K562 (cell line): ENCODE measurements at regions not wholly inside any gene's neighbourhood (a gene's known extent, or its start where the extent isn't known, plus 50 kb on each side); places are given as distances from the start of the nearest gene placed in this dataset.

Source experiments
- ATAC-seq: fragments of 200-7000 bp; cut with Tn5 transposase; 3 replicates; pipeline ENCODE4 v1.9.1; 2020; ENCODE audit warnings: moderate library complexity
- BruUV-seq: library from RNA; stranded (reverse); fragments of 400-500 nt; replicated peaks from 2 replicates; lab custom pipeline; 2021; lab: Mats Ljungman, UMichigan
- CTCF ChIA-PET: fragments of 300-600 bp; formaldehyde crosslinking; extraction: SDS; loops from one replicate; lab custom pipeline; 2021; ENCODE audit warnings: low intra/inter-chr PET ratio; lab: Yijun Ruan, JAX
- POLR2A ChIA-PET: fragments of 300-600, 350-650 bp; sonication (Branson Sonifier 250); formaldehyde crosslinking; extraction: SDS; loops from one replicate; lab custom pipeline; 2021; ENCODE audit warnings: antibody characterized with exemption, inconsistent platforms; lab: Yijun Ruan, JAX
- DNase-seq, 4 experiments: peaks; one replicate each; pipeline versions ENCODE4 v3.0.0 to v3.0.0-alpha.2; 2011 to 2018; ENCODE audit warnings: low spot score in 3 of 4, mixed read lengths in 3 of 4; ENCODE audit errors: extremely low read depth in 1 of 4
- FAIRE-seq: peaks from 2 replicates; lab custom pipeline; 2011; peaks lifted over from hg19 to GRCh38; lab: Jason Lieb, UNC
- H2AFZ ChIP-seq: 2 replicates; pipeline ENCODE4 v1.6.0; 2011; ENCODE audit warnings: low read depth, low read length, control low read depth, inconsistent platforms
- H3K27ac ChIP-seq: fragments of 200-600 bp; 3 replicates; pipeline ENCODE4 v1.8.0; 2011; ENCODE audit warnings: low read depth, mild to moderate bottlenecking, control low read depth, inconsistent platforms, low read length, moderate library complexity, mixed read lengths; ENCODE audit errors: extremely low read depth
- H3K27me3 ChIP-seq, 2 experiments: fragments of 300-600 bp in 1 of 2; 2 replicates in 1 of 2; 3 replicates in 1 of 2; pipeline versions ENCODE4 v1.6.0 to v1.8.0; 2011; ENCODE audit warnings: inconsistent platforms in 2 of 2, low read length in 2 of 2, mild to moderate bottlenecking in 1 of 2, mixed read lengths in 1 of 2, moderate library complexity in 1 of 2; ENCODE audit not compliant: control insufficient read depth in 2 of 2, insufficient read depth in 2 of 2
- H3K36me3 ChIP-seq: fragments of 300-600 bp; 3 replicates; pipeline ENCODE4 v1.8.0; 2011; ENCODE audit warnings: mild to moderate bottlenecking, low read length, inconsistent platforms; ENCODE audit not compliant: control insufficient read depth, insufficient read depth
- H3K4me1 ChIP-seq, 2 experiments: fragments of 200-600 bp in 1 of 2; replicated peaks in 1 of 2; 2 replicates in 1 of 2; 3 replicates in 1 of 2; pipeline versions ENCODE4 v1.5.1 to v1.8.0; 2011; ENCODE audit warnings: inconsistent platforms in 2 of 2, low read length in 2 of 2, mild to moderate bottlenecking in 1 of 2, mixed read lengths in 1 of 2, moderate library complexity in 1 of 2; ENCODE audit not compliant: control insufficient read depth in 2 of 2, insufficient read depth in 2 of 2
- H3K4me2 ChIP-seq: 2 replicates; pipeline ENCODE4 v1.6.1; 2011; ENCODE audit warnings: low read length, control low read depth, inconsistent platforms, mixed read lengths; ENCODE audit not compliant: insufficient read depth
- H3K4me3 ChIP-seq: fragments of 200-600 bp; sonication (generic), shearing (Covaris generic); 2 replicates; pipeline ENCODE4 v1.5.1; 2016; ENCODE audit warnings: control low read depth, inconsistent platforms
- H3K79me2 ChIP-seq: fragments of 200-600 bp; 3 replicates; pipeline ENCODE4 v1.8.0; 2011; ENCODE audit warnings: low read length, inconsistent platforms; ENCODE audit not compliant: control insufficient read depth, insufficient read depth
- H3K9ac ChIP-seq, 2 experiments: 2 replicates each; pipeline versions ENCODE4 v1.6.0 to v1.6.1; 2011; ENCODE audit warnings: low read depth in 2 of 2, low read length in 2 of 2, control low read depth in 1 of 2, inconsistent platforms in 1 of 2, mild to moderate bottlenecking in 1 of 2, mixed read lengths in 1 of 2; ENCODE audit not compliant: insufficient read depth in 1 of 2
- H3K9me1 ChIP-seq: one replicate; pipeline ENCODE4 v1.6.0; 2011; ENCODE audit warnings: inconsistent platforms, mild to moderate bottlenecking, low read length, moderate library complexity; ENCODE audit not compliant: control insufficient read depth, insufficient read depth
- H3K9me3 ChIP-seq: replicated peaks from 2 replicates; pipeline ENCODE4 v1.5.1; 2011; ENCODE audit warnings: low read depth, low read length, inconsistent platforms; ENCODE audit not compliant: control insufficient read depth, insufficient read depth
- H4K20me1 ChIP-seq: replicated peaks from 2 replicates; pipeline ENCODE4 v1.6.1; 2011; ENCODE audit warnings: low read length, inconsistent platforms, mixed read lengths; ENCODE audit not compliant: control insufficient read depth, insufficient read depth
- ATF7 ChIP-seq: fragments of 450-650 bp; IDR thresholded peaks from 2 replicates; pipeline ENCODE4 v1.7.1; 2014; ENCODE audit warnings: mild to moderate bottlenecking, moderate library complexity
- CBFA2T2 ChIP-seq: fragments of 450-650 bp; conservative IDR thresholded peaks from 2 replicates; pipeline ENCODE4 v1.6.1; 2017; ENCODE audit warnings: mild to moderate bottlenecking
- CBFB ChIP-seq: sonication (generic); formaldehyde crosslinking; IDR thresholded peaks from 2 replicates; pipeline ENCODE4 v1.4.0; 2020; ENCODE audit warnings: mild to moderate bottlenecking, missing genetic modification reagents
- FOXK2 ChIP-seq, 2 experiments: fragments of 450-650 bp; IDR thresholded peaks in 1 of 2; conservative IDR thresholded peaks in 1 of 2; 2 replicates each; pipeline ENCODE4 v1.6.1; 2016; ENCODE audit warnings: low read depth in 2 of 2, mild to moderate bottlenecking in 1 of 2
- HMG20B ChIP-seq: fragments of 250-450 bp; sonication (Bioruptor Pico); IDR thresholded peaks from 2 replicates; pipeline ENCODE4 v1.5.0; 2021; ENCODE audit warnings: mild to moderate bottlenecking
- MYBL2 ChIP-seq, 2 experiments: fragments of 450-650 bp in 1 of 2; sonication (generic) in 1 of 2; formaldehyde crosslinking in 1 of 2; IDR thresholded peaks; 2 replicates each; pipeline versions ENCODE4 v1.6.1 to v1.8.1; 2017 to 2022; ENCODE audit warnings: borderline replicate concordance in 1 of 2, inconsistent platforms in 1 of 2, low read depth in 1 of 2, mild to moderate bottlenecking in 1 of 2, missing genetic modification reagents in 1 of 2, moderate library complexity in 1 of 2
- NCOR1 ChIP-seq: fragments of 450-650 bp; IDR thresholded peaks from 2 replicates; pipeline ENCODE4 v1.6.1; 2016; ENCODE audit warnings: mild to moderate bottlenecking, moderate library complexity
- SMAD4 ChIP-seq: fragments of 250-450 bp; sonication (Bioruptor Pico); conservative IDR thresholded peaks from 2 replicates; pipeline ENCODE4 v1.8.0; 2021; ENCODE audit warnings: inconsistent platforms, mild to moderate bottlenecking, moderate library complexity
- WGBS: fragments of 100-300 bp; shearing (Covaris generic); methylation state at CpG from one replicate; pipeline ENCODE4 v1.1.6; 2016; ENCODE audit warnings: low coverage, mixed read lengths; ENCODE audit not compliant: insufficient coverage; ENCODE audit errors: missing lambda C conversion rate; 5-methylcytosine and 5-hydroxymethylcytosine counted together
- in situ Hi-C: fragments of 300-500 bp; cut with MboI; formaldehyde crosslinking; loops from 4 replicates; pipeline ENCODE4 v1.15.0; 2018; ENCODE audit warnings: inconsistent platforms, mixed read lengths
- intact Hi-C: fragments of 100-400 bp; cut with micrococcal nuclease; formaldehyde crosslinking; loops from 2 replicates; pipeline ENCODE4 v1.14.2; 2022
- TF ChIP-seq, protein P1 (sequence below): fragments of 450-650 bp; IDR thresholded peaks from 2 replicates; pipeline ENCODE4 v1.6.1; 2018; ENCODE audit not compliant: partially characterized antibody
- TF ChIP-seq, protein P2 (sequence below): fragments of 150-350 bp; IDR thresholded peaks from 2 replicates; pipeline ENCODE4 v1.6.1; 2014; ENCODE audit warnings: low read depth, mild to moderate bottlenecking, low read length, borderline replicate concordance
- TF ChIP-seq, protein P3 (sequence below): fragments of 450-650 bp; IDR thresholded peaks from 2 replicates; pipeline ENCODE4 v1.6.1; 2017; ENCODE audit warnings: mild to moderate bottlenecking, moderate library complexity

- Histone ChIP-seq H3K9ac (no peak overlapping the region), H3K27me3 (no peaks in the 10 kb centered on the region), H3K36me3 (no peaks in the 10 kb centered on the region), H3K4me2 (no peak overlapping the region), H2AFZ (no peak overlapping the region), H3K79me2 (no peaks in the 10 kb centered on the region), H3K9me3 (no peaks in the 10 kb centered on the region), H4K20me1 (no peaks in the 10 kb centered on the region), H3K9me1 (no peaks in the 10 kb centered on the region), H3K4me3 (no peak overlapping the region), H3K4me1 (no peaks in the 10 kb centered on the region), H3K27ac (no peak overlapping the region)
- no TSS peak for BruUV-seq
- in situ Hi-C loops (no loop called here), intact Hi-C loops (no loop called here)
- 0% methylated on average over 11 of the region's 14 CpGs for WGBS
- FAIRE-seq (no peak), ATAC-seq (peak; percentile 49; the same call in 2 of the 3 replicates), DNase-seq (peak in 1 of 4 experiments; percentile 2)
- POLR2A ChIA-PET: no interaction called here
- CTCF ChIA-PET: no interaction called here
- TF ChIP-seq, protein P1, sequence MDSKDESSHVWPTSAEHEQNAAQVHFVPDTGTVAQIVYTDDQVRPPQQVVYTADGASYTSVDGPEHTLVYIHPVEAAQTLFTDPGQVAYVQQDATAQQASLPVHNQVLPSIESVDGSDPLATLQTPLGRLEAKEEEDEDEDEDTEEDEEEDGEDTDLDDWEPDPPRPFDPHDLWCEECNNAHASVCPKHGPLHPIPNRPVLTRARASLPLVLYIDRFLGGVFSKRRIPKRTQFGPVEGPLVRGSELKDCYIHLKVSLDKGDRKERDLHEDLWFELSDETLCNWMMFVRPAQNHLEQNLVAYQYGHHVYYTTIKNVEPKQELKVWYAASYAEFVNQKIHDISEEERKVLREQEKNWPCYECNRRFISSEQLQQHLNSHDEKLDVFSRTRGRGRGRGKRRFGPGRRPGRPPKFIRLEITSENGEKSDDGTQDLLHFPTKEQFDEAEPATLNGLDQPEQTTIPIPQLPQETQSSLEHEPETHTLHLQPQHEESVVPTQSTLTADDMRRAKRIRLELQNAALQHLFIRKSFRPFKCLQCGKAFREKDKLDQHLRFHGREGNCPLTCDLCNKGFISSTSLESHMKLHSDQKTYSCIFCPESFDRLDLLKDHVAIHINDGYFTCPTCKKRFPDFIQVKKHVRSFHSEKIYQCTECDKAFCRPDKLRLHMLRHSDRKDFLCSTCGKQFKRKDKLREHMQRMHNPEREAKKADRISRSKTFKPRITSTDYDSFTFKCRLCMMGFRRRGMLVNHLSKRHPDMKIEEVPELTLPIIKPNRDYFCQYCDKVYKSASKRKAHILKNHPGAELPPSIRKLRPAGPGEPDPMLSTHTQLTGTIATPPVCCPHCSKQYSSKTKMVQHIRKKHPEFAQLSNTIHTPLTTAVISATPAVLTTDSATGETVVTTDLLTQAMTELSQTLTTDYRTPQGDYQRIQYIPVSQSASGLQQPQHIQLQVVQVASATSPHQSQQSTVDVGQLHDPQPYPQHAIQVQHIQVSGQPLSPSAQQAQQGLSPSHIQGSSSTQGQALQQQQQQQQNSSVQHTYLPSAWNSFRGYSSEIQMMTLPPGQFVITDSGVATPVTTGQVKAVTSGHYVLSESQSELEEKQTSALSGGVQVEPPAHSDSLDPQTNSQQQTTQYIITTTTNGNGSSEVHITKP: peak; percentile 97
- TF ChIP-seq CBFB (CRISPR knock-in tag): no peak
- TF ChIP-seq ATF7: peak; percentile 87
- TF ChIP-seq FOXK2 (conservative IDR thresholded peaks at IDR 0.05 in 1 of 2, IDR thresholded peaks at IDR 0.05 in 1 of 2; ENCODE audit: low read depth in 2 of 2): peak in 1 of 2 experiments; percentile 63; a peak in 2 of 4 replicates
- TF ChIP-seq CBFA2T2: no peak
- TF ChIP-seq SMAD4 (CRISPR knock-in tag): peak; percentile 78
- no peak for TF ChIP-seq NCOR1
- TF ChIP-seq MYBL2 (IDR thresholded peaks at IDR 0.05; ENCODE audit: low read depth): no peak
- TF ChIP-seq MYBL2 (CRISPR knock-in tag; IDR thresholded peaks at IDR 0.05; ENCODE audit: borderline replicate concordance): no peak
- TF ChIP-seq, protein P2, sequence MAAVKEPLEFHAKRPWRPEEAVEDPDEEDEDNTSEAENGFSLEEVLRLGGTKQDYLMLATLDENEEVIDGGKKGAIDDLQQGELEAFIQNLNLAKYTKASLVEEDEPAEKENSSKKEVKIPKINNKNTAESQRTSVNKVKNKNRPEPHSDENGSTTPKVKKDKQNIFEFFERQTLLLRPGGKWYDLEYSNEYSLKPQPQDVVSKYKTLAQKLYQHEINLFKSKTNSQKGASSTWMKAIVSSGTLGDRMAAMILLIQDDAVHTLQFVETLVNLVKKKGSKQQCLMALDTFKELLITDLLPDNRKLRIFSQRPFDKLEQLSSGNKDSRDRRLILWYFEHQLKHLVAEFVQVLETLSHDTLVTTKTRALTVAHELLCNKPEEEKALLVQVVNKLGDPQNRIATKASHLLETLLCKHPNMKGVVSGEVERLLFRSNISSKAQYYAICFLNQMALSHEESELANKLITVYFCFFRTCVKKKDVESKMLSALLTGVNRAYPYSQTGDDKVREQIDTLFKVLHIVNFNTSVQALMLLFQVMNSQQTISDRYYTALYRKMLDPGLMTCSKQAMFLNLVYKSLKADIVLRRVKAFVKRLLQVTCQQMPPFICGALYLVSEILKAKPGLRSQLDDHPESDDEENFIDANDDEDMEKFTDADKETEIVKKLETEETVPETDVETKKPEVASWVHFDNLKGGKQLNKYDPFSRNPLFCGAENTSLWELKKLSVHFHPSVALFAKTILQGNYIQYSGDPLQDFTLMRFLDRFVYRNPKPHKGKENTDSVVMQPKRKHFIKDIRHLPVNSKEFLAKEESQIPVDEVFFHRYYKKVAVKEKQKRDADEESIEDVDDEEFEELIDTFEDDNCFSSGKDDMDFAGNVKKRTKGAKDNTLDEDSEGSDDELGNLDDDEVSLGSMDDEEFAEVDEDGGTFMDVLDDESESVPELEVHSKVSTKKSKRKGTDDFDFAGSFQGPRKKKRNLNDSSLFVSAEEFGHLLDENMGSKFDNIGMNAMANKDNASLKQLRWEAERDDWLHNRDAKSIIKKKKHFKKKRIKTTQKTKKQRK: no peak
- TF ChIP-seq, protein P3, sequence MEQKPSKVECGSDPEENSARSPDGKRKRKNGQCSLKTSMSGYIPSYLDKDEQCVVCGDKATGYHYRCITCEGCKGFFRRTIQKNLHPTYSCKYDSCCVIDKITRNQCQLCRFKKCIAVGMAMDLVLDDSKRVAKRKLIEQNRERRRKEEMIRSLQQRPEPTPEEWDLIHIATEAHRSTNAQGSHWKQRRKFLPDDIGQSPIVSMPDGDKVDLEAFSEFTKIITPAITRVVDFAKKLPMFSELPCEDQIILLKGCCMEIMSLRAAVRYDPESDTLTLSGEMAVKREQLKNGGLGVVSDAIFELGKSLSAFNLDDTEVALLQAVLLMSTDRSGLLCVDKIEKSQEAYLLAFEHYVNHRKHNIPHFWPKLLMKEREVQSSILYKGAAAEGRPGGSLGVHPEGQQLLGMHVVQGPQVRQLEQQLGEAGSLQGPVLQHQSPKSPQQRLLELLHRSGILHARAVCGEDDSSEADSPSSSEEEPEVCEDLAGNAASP: no peak
- no peak for TF ChIP-seq HMG20B (CRISPR knock-in tag)
These were observed 374.0 kb downstream of the IRS2 start for GRCh38 chr13:109412283-109412901.
